DND-41 (cell line): ENCODE measurements at regions not wholly inside any gene's neighbourhood (a gene's known extent, or its start where the extent isn't known, plus 50 kb on each side); places are given as distances from the start of the nearest gene placed in this dataset.

ENCODE experiments used
- ATAC-seq: fragments of 200-7000 bp; cut with Tn5 transposase; 3 replicates; pipeline ENCODE4 v1.9.1; 2021; ENCODE audit warnings: low read depth; ENCODE audit not compliant: insufficient read depth
- DNase-seq: peaks from one replicate; pipeline ENCODE4 v3.0.0-alpha.2; 2020
- H2AFZ ChIP-seq: 2 replicates; pipeline ENCODE4 v1.6.0; 2012; ENCODE audit warnings: low read depth, low read length
- H3K27ac ChIP-seq: 2 replicates; pipeline ENCODE4 v1.5.1; 2012; ENCODE audit warnings: low read length, inconsistent platforms
- H3K27me3 ChIP-seq: fragments of 200-600 bp; sonication (generic); 2 replicates; pipeline ENCODE4 v1.6.0; 2012; ENCODE audit warnings: low read length, mild to moderate bottlenecking, inconsistent platforms; ENCODE audit not compliant: insufficient read depth, poor library complexity
- H3K36me3 ChIP-seq: 2 replicates; pipeline ENCODE4 v1.5.1; 2012; ENCODE audit warnings: low read length, inconsistent platforms; ENCODE audit not compliant: insufficient read depth
- H3K4me1 ChIP-seq: 2 replicates; pipeline ENCODE4 v1.5.1; 2012; ENCODE audit warnings: mild to moderate bottlenecking, low read length; ENCODE audit not compliant: insufficient read depth
- H3K4me2 ChIP-seq: 2 replicates; pipeline ENCODE4 v1.6.0; 2012; ENCODE audit warnings: mild to moderate bottlenecking, moderate library complexity, low read length, inconsistent platforms; ENCODE audit not compliant: insufficient read depth
- H3K4me3 ChIP-seq, 2 experiments: fragments of 200-600 bp in 1 of 2; shearing (Covaris generic) in 1 of 2; 2 replicates each; pipeline ENCODE4 v1.5.1; 2012 to 2016; ENCODE audit warnings: inconsistent platforms in 2 of 2, low read length in 2 of 2, mild to moderate bottlenecking in 2 of 2, low read depth in 1 of 2, moderate library complexity in 1 of 2
- H3K79me2 ChIP-seq: 2 replicates; pipeline ENCODE4 v1.6.0; 2012; ENCODE audit warnings: low read length, inconsistent platforms; ENCODE audit not compliant: insufficient read depth
- H3K9ac ChIP-seq: 2 replicates; pipeline ENCODE4 v1.6.0; 2012; ENCODE audit warnings: low read depth, mild to moderate bottlenecking, inconsistent platforms, low read length, moderate library complexity
- H3K9me3 ChIP-seq: 2 replicates; pipeline ENCODE4 v1.5.1; 2012; ENCODE audit warnings: low read length, moderate library complexity, mild to moderate bottlenecking, inconsistent platforms; ENCODE audit not compliant: insufficient read depth, severe bottlenecking
- H4K20me1 ChIP-seq: 2 replicates; pipeline ENCODE4 v1.6.0; 2012; ENCODE audit warnings: low read length; ENCODE audit not compliant: insufficient read depth
- EZH2 ChIP-seq: IDR thresholded peaks from 3 replicates; pipeline ENCODE4 v1.6.1; 2012; ENCODE audit warnings: borderline replicate concordance, low read depth, mild to moderate bottlenecking, moderate library complexity, low read length, inconsistent platforms; ENCODE audit not compliant: severe bottlenecking
- TF ChIP-seq, protein P1 (sequence below): IDR thresholded peaks from 2 replicates; pipeline ENCODE4 v1.5.1; 2012; ENCODE audit warnings: borderline replicate concordance, low read length, moderate library complexity, mild to moderate bottlenecking; ENCODE audit not compliant: poor library complexity, severe bottlenecking; ENCODE audit errors: extremely low read depth

DNA sequence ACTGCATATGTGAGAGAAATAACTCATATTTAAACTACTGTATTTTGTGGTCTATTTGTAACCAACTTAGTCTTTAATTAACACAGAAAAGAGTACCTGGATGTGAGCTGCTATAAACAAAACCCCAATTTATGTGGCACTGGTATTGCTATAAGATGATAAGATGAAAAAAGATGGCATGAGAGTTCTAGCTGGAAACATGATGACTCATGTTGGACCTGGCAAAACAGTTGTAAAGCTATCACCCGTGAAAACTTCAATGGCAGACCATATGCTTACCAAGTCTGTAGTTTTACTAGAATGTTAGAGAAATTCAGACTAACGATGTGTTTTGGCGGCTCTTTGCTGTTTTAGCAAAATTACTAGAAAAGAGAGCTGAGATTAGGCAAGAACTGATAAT is 69.6 kb upstream of the PCDH9 start:
- Histone ChIP-seq H3K4me2 (no peak overlapping the region), H3K9ac (no peak overlapping the region), H3K4me3 (no peak overlapping the region), H2AFZ (no peak overlapping the region), H3K36me3 (no peaks in the 10 kb centered on the region), H4K20me1 (no peaks in the 10 kb centered on the region), H3K27ac (no peak overlapping the region), H3K9me3 (no peaks in the 10 kb centered on the region), H3K4me1 (no peaks in the 10 kb centered on the region), H3K79me2 (no peaks in the 10 kb centered on the region), H3K27me3 (no peaks in the 10 kb centered on the region)
- TF ChIP-seq, protein P1, sequence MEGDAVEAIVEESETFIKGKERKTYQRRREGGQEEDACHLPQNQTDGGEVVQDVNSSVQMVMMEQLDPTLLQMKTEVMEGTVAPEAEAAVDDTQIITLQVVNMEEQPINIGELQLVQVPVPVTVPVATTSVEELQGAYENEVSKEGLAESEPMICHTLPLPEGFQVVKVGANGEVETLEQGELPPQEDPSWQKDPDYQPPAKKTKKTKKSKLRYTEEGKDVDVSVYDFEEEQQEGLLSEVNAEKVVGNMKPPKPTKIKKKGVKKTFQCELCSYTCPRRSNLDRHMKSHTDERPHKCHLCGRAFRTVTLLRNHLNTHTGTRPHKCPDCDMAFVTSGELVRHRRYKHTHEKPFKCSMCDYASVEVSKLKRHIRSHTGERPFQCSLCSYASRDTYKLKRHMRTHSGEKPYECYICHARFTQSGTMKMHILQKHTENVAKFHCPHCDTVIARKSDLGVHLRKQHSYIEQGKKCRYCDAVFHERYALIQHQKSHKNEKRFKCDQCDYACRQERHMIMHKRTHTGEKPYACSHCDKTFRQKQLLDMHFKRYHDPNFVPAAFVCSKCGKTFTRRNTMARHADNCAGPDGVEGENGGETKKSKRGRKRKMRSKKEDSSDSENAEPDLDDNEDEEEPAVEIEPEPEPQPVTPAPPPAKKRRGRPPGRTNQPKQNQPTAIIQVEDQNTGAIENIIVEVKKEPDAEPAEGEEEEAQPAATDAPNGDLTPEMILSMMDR = no peak
- no peak for TF ChIP-seq EZH2
- ATAC-seq = no peak
- DNase-seq = no peak

DNA sequence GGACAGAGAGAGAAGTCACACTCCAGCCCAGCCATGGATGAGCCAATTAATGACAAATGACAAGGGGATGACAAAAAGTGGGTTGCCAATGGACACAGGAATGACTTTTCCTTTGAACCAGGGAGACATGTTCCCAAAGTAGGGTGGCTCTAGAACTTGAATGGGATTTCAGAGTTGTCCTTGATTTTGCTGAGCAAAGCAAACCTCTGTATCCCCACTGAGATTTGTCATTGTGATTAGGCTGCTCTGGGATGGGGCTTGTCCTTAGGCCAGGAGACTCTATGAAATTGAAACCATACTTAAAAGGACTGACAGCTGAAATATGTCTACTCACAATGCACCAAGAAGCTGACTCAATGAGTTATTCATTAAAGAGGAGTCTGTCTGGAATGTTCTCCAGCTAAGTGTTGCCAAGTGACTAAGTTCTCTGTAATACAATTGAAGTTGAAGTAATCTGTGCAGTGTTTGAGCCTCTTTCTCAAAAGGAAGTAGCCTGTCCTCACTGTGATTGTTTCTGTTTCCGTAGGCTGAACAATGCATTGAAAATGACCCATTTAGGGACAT is 69.0 kb upstream of the PCDH9 start:
- Histone ChIP-seq H3K36me3 (no peaks in the 10 kb centered on the region), H3K79me2 (no peaks in the 10 kb centered on the region), H4K20me1 (no peaks in the 10 kb centered on the region), H3K4me1 (no peaks in the 10 kb centered on the region), H3K4me3 (no peak overlapping the region), H3K9me3 (no peaks in the 10 kb centered on the region), H3K9ac (no peak overlapping the region), H3K27me3 (no peaks in the 10 kb centered on the region), H2AFZ (no peak overlapping the region), H3K27ac (no peak overlapping the region), H3K4me2 (no peak overlapping the region)
- DNase-seq (no peak), ATAC-seq (no peak)
- TF ChIP-seq, protein P1 = no peak
- TF ChIP-seq EZH2 = no peak

DNA sequence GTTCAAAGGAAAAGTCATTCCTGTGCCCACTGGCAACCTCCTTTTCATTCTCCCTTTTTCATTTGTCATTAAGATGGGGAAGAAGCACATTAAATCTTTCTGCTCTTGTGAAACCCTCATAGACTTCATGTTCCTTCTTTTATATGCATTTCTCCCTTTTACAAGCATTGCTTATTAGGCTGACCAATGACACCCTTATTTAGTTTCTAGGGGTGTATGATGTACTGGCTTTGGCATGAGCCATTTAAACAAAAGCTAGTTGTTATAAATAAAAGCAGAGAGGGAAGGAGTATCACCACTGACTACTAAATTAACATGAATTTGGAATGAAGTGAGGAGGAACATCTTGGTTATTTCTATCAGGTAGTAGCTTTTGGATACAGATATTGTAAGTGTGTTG is 68.2 kb upstream of the PCDH9 start:
- H3K27ac ChIP-seq = no peak overlapping the region
- H3K27me3 ChIP-seq = no peaks in the 10 kb centered on the region
- no peaks in the 10 kb centered on the region for H3K36me3 ChIP-seq
- no peaks in the 10 kb centered on the region for H3K4me1 ChIP-seq
- ATAC-seq = no peak
- H3K9me3 ChIP-seq = no peaks in the 10 kb centered on the region
- no peak overlapping the region for H3K9ac ChIP-seq
- H3K4me2 ChIP-seq = no peak overlapping the region
- no peaks in the 10 kb centered on the region for H4K20me1 ChIP-seq
- DNase-seq = no peak
- no peaks in the 10 kb centered on the region for H3K79me2 ChIP-seq
- no peak overlapping the region for H3K4me3 ChIP-seq
- TF ChIP-seq, protein P1 = no peak
- no peak for TF ChIP-seq EZH2
- H2AFZ ChIP-seq = no peak overlapping the region

DNA sequence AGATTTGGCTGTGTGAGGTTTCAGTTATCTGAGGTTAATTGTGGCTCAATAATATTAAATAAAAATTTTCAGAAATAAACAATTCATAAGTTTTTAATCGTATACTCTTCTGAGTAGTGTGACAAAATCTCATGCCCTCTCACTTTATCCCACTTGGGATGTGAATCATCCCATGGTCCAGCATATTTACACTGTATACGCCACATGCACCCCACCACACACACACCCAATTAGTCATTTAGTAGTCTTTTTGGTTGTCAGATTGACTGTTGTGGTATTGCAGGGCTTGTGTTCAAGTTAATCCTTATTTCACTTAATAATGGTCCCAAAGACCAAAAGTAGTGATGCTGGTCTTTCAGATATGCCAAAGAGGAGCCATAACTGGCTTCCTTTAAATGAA is 66.4 kb upstream of the PCDH9 start:
- Histone ChIP-seq H2AFZ (no peak overlapping the region), H4K20me1 (no peaks in the 10 kb centered on the region), H3K36me3 (no peaks in the 10 kb centered on the region), H3K9me3 (no peaks in the 10 kb centered on the region), H3K4me1 (no peaks in the 10 kb centered on the region), H3K79me2 (no peaks in the 10 kb centered on the region), H3K9ac (no peak overlapping the region), H3K27ac (no peak overlapping the region), H3K27me3 (no peaks in the 10 kb centered on the region), H3K4me3 (no peak overlapping the region), H3K4me2 (no peak overlapping the region)
- TF ChIP-seq, protein P1 = no peak
- TF ChIP-seq EZH2 = no peak
- ATAC-seq (no peak), DNase-seq (no peak)
